Omental fat pad (tissue), 3 donors: ENCODE measurements at regions not wholly inside any gene's neighbourhood (a gene's known extent, or its start where the extent isn't known, plus 50 kb on each side); places are given as distances from the start of the nearest gene placed in this dataset.
"Not testable (repeated sequence)": the region's sequence is repeated elsewhere in the genome, so short reads cannot be mapped to it uniquely, and the experiment has no call there.

ENCODE experiments used
- ATAC-seq: fragments of 150-250 bp; one replicate; pipeline ENCODE4 v1.9.1; 2016; ENCODE audit warnings: mild to moderate bottlenecking, moderate library complexity; ENCODE audit not compliant: low FRiP score
- DNase-seq: peaks from one replicate; pipeline ENCODE4 v3.0.0-alpha.2; 2019; ENCODE audit warnings: low spot score
- TF ChIP-seq, protein P1 (sequence below), 3 donors: fragments of 450-650 bp; IDR thresholded peaks; one replicate each; pipeline ENCODE4 v1.5.1; 2016 to 2017; ENCODE audit warnings: antibody characterized with exemption in 3 of 3, mild to moderate bottlenecking in 3 of 3, moderate library complexity in 2 of 3

- DNase-seq (no peak), ATAC-seq (no peak)
- TF ChIP-seq, protein P1, sequence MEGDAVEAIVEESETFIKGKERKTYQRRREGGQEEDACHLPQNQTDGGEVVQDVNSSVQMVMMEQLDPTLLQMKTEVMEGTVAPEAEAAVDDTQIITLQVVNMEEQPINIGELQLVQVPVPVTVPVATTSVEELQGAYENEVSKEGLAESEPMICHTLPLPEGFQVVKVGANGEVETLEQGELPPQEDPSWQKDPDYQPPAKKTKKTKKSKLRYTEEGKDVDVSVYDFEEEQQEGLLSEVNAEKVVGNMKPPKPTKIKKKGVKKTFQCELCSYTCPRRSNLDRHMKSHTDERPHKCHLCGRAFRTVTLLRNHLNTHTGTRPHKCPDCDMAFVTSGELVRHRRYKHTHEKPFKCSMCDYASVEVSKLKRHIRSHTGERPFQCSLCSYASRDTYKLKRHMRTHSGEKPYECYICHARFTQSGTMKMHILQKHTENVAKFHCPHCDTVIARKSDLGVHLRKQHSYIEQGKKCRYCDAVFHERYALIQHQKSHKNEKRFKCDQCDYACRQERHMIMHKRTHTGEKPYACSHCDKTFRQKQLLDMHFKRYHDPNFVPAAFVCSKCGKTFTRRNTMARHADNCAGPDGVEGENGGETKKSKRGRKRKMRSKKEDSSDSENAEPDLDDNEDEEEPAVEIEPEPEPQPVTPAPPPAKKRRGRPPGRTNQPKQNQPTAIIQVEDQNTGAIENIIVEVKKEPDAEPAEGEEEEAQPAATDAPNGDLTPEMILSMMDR (IDR thresholded peaks at IDR 0.05): no peak
These were observed 232.8 kb upstream of the SEL1L start for GRCh38 chr14:81766321-81766915.

GRCh38 chr14:81767266-81767995, 233.8 kb upstream of the SEL1L start:
- TF ChIP-seq, protein P1 (IDR thresholded peaks at IDR 0.05): no peak
- ATAC-seq: no peak

GRCh38 chr14:81771651-81772275, 238.1 kb upstream of the SEL1L start:
- DNase-seq (no peak), ATAC-seq (no peak)
- TF ChIP-seq, protein P1 (IDR thresholded peaks at IDR 0.05): no peak

More at GRCh38 chr14:81767266-81767995, 233.8 kb upstream of the SEL1L start:
- no peak for DNase-seq

DNA sequence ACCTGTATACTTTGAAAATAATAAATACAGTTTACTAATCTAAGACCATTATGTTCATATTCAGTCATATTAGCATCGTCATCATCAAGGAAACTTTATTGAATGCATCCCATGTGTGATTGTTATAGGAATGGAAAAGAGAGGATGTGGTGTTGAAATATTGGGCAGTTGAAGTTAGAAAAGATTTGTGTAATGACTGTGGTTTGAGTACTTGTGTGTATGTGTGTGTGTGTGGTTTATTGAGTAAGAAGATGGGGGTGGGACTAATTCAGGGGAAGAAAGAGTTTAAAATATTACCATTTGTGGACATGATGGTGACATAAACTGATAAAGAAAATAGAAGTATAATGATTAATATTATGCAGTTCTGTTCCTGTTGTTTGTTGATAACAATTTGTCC, 238.7 kb upstream of the SEL1L start:
- TF ChIP-seq, protein P1 (IDR thresholded peaks at IDR 0.05): no peak
- DNase-seq (no peak), ATAC-seq (no peak)

DNA sequence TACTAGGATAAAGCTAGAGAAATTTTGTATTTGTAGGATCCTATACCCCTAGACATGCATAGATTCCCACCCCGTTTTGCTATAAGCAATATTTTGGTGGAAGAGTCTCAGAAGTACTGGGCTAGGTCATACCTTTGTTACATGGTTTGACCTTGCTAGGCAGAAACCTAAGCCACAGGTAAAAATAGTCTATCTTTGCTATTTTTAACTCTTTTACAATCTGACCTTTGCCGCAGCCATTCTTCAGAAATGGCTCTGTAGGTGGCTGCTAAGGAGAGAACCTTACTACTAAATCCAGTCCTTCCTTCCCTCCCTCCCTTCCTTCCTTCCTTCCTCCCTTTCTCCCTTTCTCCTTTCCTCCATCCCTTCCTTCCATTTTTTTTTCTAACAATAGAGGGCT, 242.9 kb upstream of the SEL1L start:
- TF ChIP-seq, protein P1 (IDR thresholded peaks at IDR 0.05): no peak
- DNase-seq (no peak), ATAC-seq (no peak)

- DNase-seq, ATAC-seq: not testable (repeated sequence)
These were observed 248.1 kb upstream of the SEL1L start for GRCh38 chr14:81781798-81782197.

DNA sequence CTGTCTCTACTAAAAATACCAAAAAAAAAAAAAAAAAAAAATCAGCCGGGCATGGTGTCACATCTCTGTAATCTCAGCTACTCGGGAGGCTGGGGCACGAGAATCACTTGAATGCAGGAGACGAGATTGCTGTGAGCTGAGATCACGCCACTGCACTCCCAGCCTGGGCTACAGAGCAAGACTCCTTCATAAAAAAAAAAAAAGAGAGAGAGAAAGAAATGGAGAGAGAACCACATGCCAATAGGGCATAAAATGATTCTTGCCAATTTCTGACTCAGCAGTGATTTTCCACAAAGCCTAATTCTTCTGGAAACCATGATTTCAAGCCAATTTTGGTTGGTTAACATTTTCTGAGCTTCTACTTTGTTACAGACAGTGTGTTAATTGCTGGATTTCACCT, 250.4 kb upstream of the SEL1L start:
- DNase-seq (no peak), ATAC-seq (no peak)
- TF ChIP-seq, protein P1 (IDR thresholded peaks at IDR 0.05): no peak
